MCF 10A (cell line): ENCODE measurements at regions not wholly inside any gene's neighbourhood (a gene's known extent, or its start where the extent isn't known, plus 50 kb on each side); places are given as distances from the start of the nearest gene placed in this dataset.
A peak's percentile ranks its signal among the peaks of the same experiment; 100 is the strongest.

ENCODE experiments used
- BruUV-seq: library from RNA; stranded (reverse); fragments of 400-500 nt; replicated peaks from 2 replicates; lab custom pipeline; 2021; lab: Mats Ljungman, UMichigan
- CTCF ChIA-PET: fragments of 300-600 bp; sonication (Branson Sonifier 250); formaldehyde crosslinking; extraction: SDS; loops from one replicate; lab custom pipeline; 2021; ENCODE audit warnings: antibody characterized with exemption, inconsistent platforms; lab: Yijun Ruan, JAX
- POLR2A ChIA-PET: fragments of 300-600, 350-650 bp; sonication (Branson Sonifier 250); formaldehyde crosslinking; extraction: SDS; loops from one replicate; lab custom pipeline; 2020; ENCODE audit warnings: antibody characterized with exemption, inconsistent platforms; lab: Yijun Ruan, JAX
- DNase-seq: peaks from one replicate; pipeline ENCODE4 v3.0.0-alpha.2; 2018; ENCODE audit not compliant: unreplicated experiment
- H3K27ac Mint-ChIP-seq: one replicate; pipeline ENCODE4 v1.8.0; 2022; ENCODE audit warnings: mild to moderate bottlenecking, low read depth, mixed read lengths; ENCODE audit not compliant: unreplicated experiment
- H3K27me3 Mint-ChIP-seq: one replicate; pipeline ENCODE4 v1.8.0; 2022; ENCODE audit warnings: mixed read lengths; ENCODE audit not compliant: insufficient read depth, unreplicated experiment
- H3K36me3 Mint-ChIP-seq: one replicate; pipeline ENCODE4 v1.8.0; 2022; ENCODE audit warnings: mild to moderate bottlenecking, moderate library complexity, mixed read lengths; ENCODE audit not compliant: insufficient read depth, unreplicated experiment
- H3K4me1 Mint-ChIP-seq: one replicate; pipeline ENCODE4 v1.8.0; 2022; ENCODE audit warnings: mixed read lengths; ENCODE audit not compliant: insufficient read depth, unreplicated experiment
- H3K4me3 Mint-ChIP-seq: one replicate; pipeline ENCODE4 v1.8.0; 2022; ENCODE audit warnings: mild to moderate bottlenecking, moderate library complexity, mixed read lengths; ENCODE audit not compliant: unreplicated experiment
- H3K9me3 Mint-ChIP-seq: one replicate; pipeline ENCODE4 v1.8.0; 2022; ENCODE audit warnings: mixed read lengths; ENCODE audit not compliant: unreplicated experiment
- intact Hi-C: fragments of 100-400 bp; cut with micrococcal nuclease; formaldehyde crosslinking; loops from 2 replicates; pipeline ENCODE4 v1.14.1; 2022
- TF ChIP-seq, protein P1 (sequence below): fragments of 200-600 bp; IDR thresholded peaks from one replicate; pipeline ENCODE4 v1.8.0; 2022; ENCODE audit warnings: antibody characterized with exemption, mild to moderate bottlenecking; ENCODE audit not compliant: unreplicated experiment

DNA sequence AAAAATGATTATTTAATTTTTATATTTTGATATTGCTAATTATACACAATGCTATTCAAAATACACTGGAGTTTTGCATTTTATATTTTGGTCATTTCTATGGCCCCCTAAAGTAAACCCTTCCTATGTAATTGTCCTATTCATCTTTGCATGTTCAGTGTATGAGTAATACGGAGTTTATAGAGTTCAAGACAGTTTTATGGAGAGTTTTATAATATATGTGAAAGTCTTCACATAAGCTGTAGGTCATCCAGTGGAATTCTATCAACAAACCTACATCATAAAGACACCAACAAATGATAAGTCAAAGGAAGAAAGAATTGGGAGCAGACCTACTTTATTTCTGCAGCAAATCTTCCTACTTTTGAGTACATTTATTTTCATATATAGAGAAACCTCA lies 1200.4 kb upstream of the EPHA6 start:
- peaks cover 65% of the 10 kb centered on the region for H3K27me3 Mint-ChIP-seq
- POLR2A ChIA-PET = no interaction called here
- DNase-seq = no peak

GRCh38 chr3:95615592-95616310 lies 1198.6 kb upstream of the EPHA6 start:
- TF ChIP-seq, protein P1, sequence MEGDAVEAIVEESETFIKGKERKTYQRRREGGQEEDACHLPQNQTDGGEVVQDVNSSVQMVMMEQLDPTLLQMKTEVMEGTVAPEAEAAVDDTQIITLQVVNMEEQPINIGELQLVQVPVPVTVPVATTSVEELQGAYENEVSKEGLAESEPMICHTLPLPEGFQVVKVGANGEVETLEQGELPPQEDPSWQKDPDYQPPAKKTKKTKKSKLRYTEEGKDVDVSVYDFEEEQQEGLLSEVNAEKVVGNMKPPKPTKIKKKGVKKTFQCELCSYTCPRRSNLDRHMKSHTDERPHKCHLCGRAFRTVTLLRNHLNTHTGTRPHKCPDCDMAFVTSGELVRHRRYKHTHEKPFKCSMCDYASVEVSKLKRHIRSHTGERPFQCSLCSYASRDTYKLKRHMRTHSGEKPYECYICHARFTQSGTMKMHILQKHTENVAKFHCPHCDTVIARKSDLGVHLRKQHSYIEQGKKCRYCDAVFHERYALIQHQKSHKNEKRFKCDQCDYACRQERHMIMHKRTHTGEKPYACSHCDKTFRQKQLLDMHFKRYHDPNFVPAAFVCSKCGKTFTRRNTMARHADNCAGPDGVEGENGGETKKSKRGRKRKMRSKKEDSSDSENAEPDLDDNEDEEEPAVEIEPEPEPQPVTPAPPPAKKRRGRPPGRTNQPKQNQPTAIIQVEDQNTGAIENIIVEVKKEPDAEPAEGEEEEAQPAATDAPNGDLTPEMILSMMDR = no peak
- no peaks in the 10 kb centered on the region for H3K4me1 Mint-ChIP-seq
- H3K9me3 Mint-ChIP-seq = no peaks in the 10 kb centered on the region
- DNase-seq = peak; percentile 11
- no peak overlapping the region for H3K4me3 Mint-ChIP-seq
- POLR2A ChIA-PET = no interaction called here
- intact Hi-C loops = no loop called here
- H3K27me3 Mint-ChIP-seq = peaks cover 53% of the 10 kb centered on the region
- peaks cover 5% of the 10 kb centered on the region for H3K36me3 Mint-ChIP-seq
- CTCF ChIA-PET = no interaction called here
- BruUV-seq = no TSS peak
- no peak overlapping the region for H3K27ac Mint-ChIP-seq

More for the DNA sequence above, 1200.4 kb upstream of the EPHA6 start:
- Mint-ChIP-seq H3K36me3 (no peaks in the 10 kb centered on the region), H3K9me3 (no peaks in the 10 kb centered on the region), H3K4me1 (no peaks in the 10 kb centered on the region), H3K4me3 (no peak overlapping the region), H3K27ac (no peak overlapping the region)
- no TSS peak for BruUV-seq
- intact Hi-C loops = no loop called here
- TF ChIP-seq, protein P1 = no peak
- CTCF ChIA-PET = no interaction called here

DNA sequence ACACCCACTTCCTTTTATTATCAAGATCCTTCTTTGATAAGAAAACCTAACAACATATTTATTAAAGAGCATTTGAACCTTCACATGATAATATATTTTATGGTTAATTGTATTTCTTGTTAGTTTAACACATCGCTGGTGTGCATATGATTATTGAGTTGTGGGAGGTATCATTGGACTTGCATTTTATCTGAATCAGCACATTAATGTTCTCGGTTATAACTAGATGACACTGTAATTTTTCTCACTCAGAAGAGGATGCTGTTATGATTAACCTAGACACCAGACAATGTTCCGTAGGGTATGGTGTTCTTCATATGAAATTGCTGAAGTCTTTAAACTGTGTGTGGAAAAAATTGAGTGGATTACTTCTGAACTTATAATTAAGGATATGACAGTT lies 1188.3 kb upstream of the EPHA6 start:
- TF ChIP-seq, protein P1 = no peak
- Mint-ChIP-seq H3K27ac (no peak overlapping the region), H3K9me3 (no peaks in the 10 kb centered on the region), H3K27me3 (peaks cover 47% of the 10 kb centered on the region), H3K4me3 (no peak overlapping the region), H3K4me1 (no peaks in the 10 kb centered on the region), H3K36me3 (no peaks in the 10 kb centered on the region)
- ChIA-PET POLR2A (interaction anchor here (0.8 kb wide), 1 partner anchor 9 kb away, joined by 3 read pairs; no protein-coding TSS in a partner anchor), CTCF (no interaction called here)
- BruUV-seq = no TSS peak
- intact Hi-C loops = no loop called here
- DNase-seq = no peak

- no peaks in the 10 kb centered on the region for H3K36me3 Mint-ChIP-seq
- POLR2A ChIA-PET = no interaction called here
- H3K27ac Mint-ChIP-seq = no peak overlapping the region
- no peak overlapping the region for H3K4me3 Mint-ChIP-seq
- intact Hi-C loops = no loop called here
- CTCF ChIA-PET = interaction anchor here (0.8 kb wide), 1 partner anchor 87 kb away, joined by 3 read pairs; no protein-coding TSS in a partner anchor
- H3K27me3 Mint-ChIP-seq = peaks cover 57% of the 10 kb centered on the region
- H3K9me3 Mint-ChIP-seq = no peaks in the 10 kb centered on the region
- no peaks in the 10 kb centered on the region for H3K4me1 Mint-ChIP-seq
- TF ChIP-seq, protein P1 = no peak
- no TSS peak for BruUV-seq
- DNase-seq = no peak
These were observed 1187.1 kb upstream of the EPHA6 start for GRCh38 chr3:95627293-95627692.
